ENCODE measurements at regions not wholly inside any gene's neighbourhood (a gene's known extent, or its start where the extent isn't known, plus 50 kb on each side); places are given as distances from the start of the nearest gene placed in this dataset.
A peak's percentile ranks its signal among the peaks of the same experiment; 100 is the strongest.

GRCh38 chr7:84916161-84916560 is 270.7 kb downstream of the SEMA3D start:
- no peak overlapping the region for H3K27ac Mint-ChIP-seq
- Histone ChIP-seq H3K4me1 (no peaks in the 10 kb centered on the region), H3K4me3 (no peak overlapping the region), H3K79me2 (ENCODE audit: low read depth) (no peaks in the 10 kb centered on the region), H3K9ac (no peak overlapping the region), H3K27ac (no peak overlapping the region), H2AFZ (replicated peaks) (no peak overlapping the region), H3F3A (ENCODE audit: low read depth) (no peaks in the 10 kb centered on the region), H3K4me2 (no peak overlapping the region), H3K36me3 (no peaks in the 10 kb centered on the region), H3K9me3 (ENCODE audit: low read depth) (no peaks in the 10 kb centered on the region), H4K20me1 (ENCODE audit: low read depth) (no peaks in the 10 kb centered on the region), H3K27me3 (no peaks in the 10 kb centered on the region)
- no peak for DNase-seq (ENCODE audit: low spot score)
- no peak for TF ChIP-seq CTCF (IDR thresholded peaks at IDR 0.05)
- no peak for TF ChIP-seq EZH2 (IDR thresholded peaks at IDR 0.05)
- no peak for TF ChIP-seq EZH2phosphoT487 (IDR thresholded peaks at IDR 0.05)
- peaks cover 4% of the 10 kb centered on the region for H3K4me1 Mint-ChIP-seq
- no peak overlapping the region for H3K4me3 Mint-ChIP-seq
- H3K36me3 Mint-ChIP-seq: no peaks in the 10 kb centered on the region
- H3K9me3 Mint-ChIP-seq: peaks cover 2% of the 10 kb centered on the region
- H3K27me3 Mint-ChIP-seq (ENCODE audit: insufficient read depth, low read depth): peaks cover 3% of the 10 kb centered on the region

- no peaks in the 10 kb centered on the region for H3K36me3 Mint-ChIP-seq
- no peak overlapping the region for H3K4me3 Mint-ChIP-seq
- H3K27me3 Mint-ChIP-seq (ENCODE audit: insufficient read depth, low read depth): peaks cover 3% of the 10 kb centered on the region
- H3K36me3 ChIP-seq: no peaks in the 10 kb centered on the region
- no peak overlapping the region for H3K4me3 ChIP-seq
- peaks cover 2% of the 10 kb centered on the region for H3K9me3 Mint-ChIP-seq
- no peak overlapping the region for H3K27ac Mint-ChIP-seq
- DNase-seq (ENCODE audit: low spot score): peak; percentile 9
- H3F3A ChIP-seq (ENCODE audit: low read depth): no peaks in the 10 kb centered on the region
- no peaks in the 10 kb centered on the region for H3K27me3 ChIP-seq
- peaks cover 4% of the 10 kb centered on the region for H3K4me1 Mint-ChIP-seq
- no peak for TF ChIP-seq EZH2phosphoT487 (IDR thresholded peaks at IDR 0.05)
- TF ChIP-seq EZH2 (IDR thresholded peaks at IDR 0.05): no peak
- no peak for TF ChIP-seq CTCF (IDR thresholded peaks at IDR 0.05)
- H3K79me2 ChIP-seq (ENCODE audit: low read depth): no peaks in the 10 kb centered on the region
- H3K9ac ChIP-seq: no peak overlapping the region
- H2AFZ ChIP-seq (replicated peaks): no peak overlapping the region
- no peaks in the 10 kb centered on the region for H3K9me3 ChIP-seq (ENCODE audit: low read depth)
- no peak overlapping the region for H3K27ac ChIP-seq
- H3K4me2 ChIP-seq: no peak overlapping the region
- no peaks in the 10 kb centered on the region for H3K4me1 ChIP-seq
- no peaks in the 10 kb centered on the region for H4K20me1 ChIP-seq (ENCODE audit: low read depth)
Observed at GRCh38 chr7:84914598-84914997, 272.3 kb downstream of the SEMA3D start.

GRCh38 chr7:84913731-84914130 is 273.1 kb downstream of the SEMA3D start:
- H3K79me2 ChIP-seq (ENCODE audit: low read depth): no peaks in the 10 kb centered on the region
- no peaks in the 10 kb centered on the region for H3F3A ChIP-seq (ENCODE audit: low read depth)
- no peaks in the 10 kb centered on the region for H3K4me1 ChIP-seq
- no peak overlapping the region for H3K4me3 ChIP-seq
- Mint-ChIP-seq H3K4me1 (peaks cover 4% of the 10 kb centered on the region), H3K36me3 (no peaks in the 10 kb centered on the region), H3K27me3 (ENCODE audit: insufficient read depth, low read depth) (peaks cover 2% of the 10 kb centered on the region), H3K9me3 (no peaks in the 10 kb centered on the region), H3K4me3 (no peak overlapping the region), H3K27ac (no peak overlapping the region)
- H3K4me2 ChIP-seq: no peak overlapping the region
- no peak overlapping the region for H3K9ac ChIP-seq
- TF ChIP-seq EZH2phosphoT487 (IDR thresholded peaks at IDR 0.05) (no peak), CTCF (IDR thresholded peaks at IDR 0.05) (no peak), EZH2 (IDR thresholded peaks at IDR 0.05) (no peak)
- H3K27ac ChIP-seq: no peak overlapping the region
- no peaks in the 10 kb centered on the region for H4K20me1 ChIP-seq (ENCODE audit: low read depth)
- no peaks in the 10 kb centered on the region for H3K27me3 ChIP-seq
- no peaks in the 10 kb centered on the region for H3K9me3 ChIP-seq (ENCODE audit: low read depth)
- no peak for DNase-seq (ENCODE audit: low spot score)
- no peaks in the 10 kb centered on the region for H3K36me3 ChIP-seq
- no peak overlapping the region for H2AFZ ChIP-seq (replicated peaks)

All from neural progenitor cell (in vitro differentiated cells).